22Rv1 (cell line): ENCODE measurements at regions not wholly inside any gene's neighbourhood (a gene's known extent, or its start where the extent isn't known, plus 50 kb on each side); places are given as distances from the start of the nearest gene placed in this dataset.

ENCODE experiments used
- CTCF ChIP-seq: fragments of 450-650 bp; IDR thresholded peaks from 2 replicates; pipeline ENCODE4 v1.5.1; 2017; ENCODE audit warnings: mild to moderate bottlenecking
- ZFX ChIP-seq: fragments of 450-650 bp; IDR thresholded peaks from 2 replicates; pipeline ENCODE4 v1.6.1; 2017; ENCODE audit warnings: antibody characterized with exemption, borderline replicate concordance

DNA sequence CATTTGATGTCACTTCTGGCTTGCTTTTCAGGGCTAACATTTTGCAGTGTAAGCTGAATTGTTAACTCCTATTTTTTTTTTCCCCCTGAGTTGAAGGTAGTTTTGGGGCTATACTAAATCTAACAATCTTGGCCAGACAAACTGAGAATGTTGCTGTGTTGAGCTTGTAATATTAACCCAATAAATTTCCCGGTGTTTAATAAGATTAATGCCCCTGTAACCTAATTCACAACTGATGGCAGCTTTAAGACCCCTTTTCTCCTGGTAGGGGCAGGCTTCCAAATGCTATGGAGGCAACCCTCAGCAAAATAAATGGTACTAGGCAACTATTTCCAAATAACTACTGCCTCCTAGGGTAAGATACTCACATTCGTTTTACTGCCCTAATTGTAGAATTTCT, 549.6 kb upstream of the KIF2B start:
- TF ChIP-seq CTCF (no peak), ZFX (no peak)
